ENCODE measurements at regions not wholly inside any gene's neighbourhood (a gene's known extent, or its start where the extent isn't known, plus 50 kb on each side); places are given as distances from the start of the nearest gene placed in this dataset.

DNA sequence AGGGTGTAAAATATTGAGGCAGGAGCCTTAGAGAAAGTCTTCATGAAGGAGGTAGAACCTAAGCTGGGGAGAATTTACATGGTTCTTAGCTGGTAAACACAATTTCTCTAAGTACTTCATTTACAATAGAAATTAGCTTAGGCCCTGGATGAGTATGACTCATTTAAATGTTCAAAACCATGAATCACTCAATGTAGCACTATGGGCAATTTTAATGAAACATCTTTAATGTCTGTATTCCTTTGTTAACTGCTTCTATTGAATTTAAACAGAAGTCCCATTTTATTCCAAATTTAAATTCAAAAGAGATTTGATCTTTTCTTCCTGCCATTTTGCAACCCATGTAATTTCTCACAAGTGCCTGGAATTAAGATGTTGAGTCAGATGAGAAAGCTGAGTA is 252.1 kb downstream of the RFC3 start:
- intact Hi-C loops (cut with DNase I), result no loop called here
- TF ChIP-seq POLR2A (IDR thresholded peaks at IDR 0.05), result no peak
- TF ChIP-seq, protein P1, sequence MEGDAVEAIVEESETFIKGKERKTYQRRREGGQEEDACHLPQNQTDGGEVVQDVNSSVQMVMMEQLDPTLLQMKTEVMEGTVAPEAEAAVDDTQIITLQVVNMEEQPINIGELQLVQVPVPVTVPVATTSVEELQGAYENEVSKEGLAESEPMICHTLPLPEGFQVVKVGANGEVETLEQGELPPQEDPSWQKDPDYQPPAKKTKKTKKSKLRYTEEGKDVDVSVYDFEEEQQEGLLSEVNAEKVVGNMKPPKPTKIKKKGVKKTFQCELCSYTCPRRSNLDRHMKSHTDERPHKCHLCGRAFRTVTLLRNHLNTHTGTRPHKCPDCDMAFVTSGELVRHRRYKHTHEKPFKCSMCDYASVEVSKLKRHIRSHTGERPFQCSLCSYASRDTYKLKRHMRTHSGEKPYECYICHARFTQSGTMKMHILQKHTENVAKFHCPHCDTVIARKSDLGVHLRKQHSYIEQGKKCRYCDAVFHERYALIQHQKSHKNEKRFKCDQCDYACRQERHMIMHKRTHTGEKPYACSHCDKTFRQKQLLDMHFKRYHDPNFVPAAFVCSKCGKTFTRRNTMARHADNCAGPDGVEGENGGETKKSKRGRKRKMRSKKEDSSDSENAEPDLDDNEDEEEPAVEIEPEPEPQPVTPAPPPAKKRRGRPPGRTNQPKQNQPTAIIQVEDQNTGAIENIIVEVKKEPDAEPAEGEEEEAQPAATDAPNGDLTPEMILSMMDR (IDR thresholded peaks at IDR 0.05), result no peak
- no peak for TF ChIP-seq POLR2AphosphoS5 (IDR thresholded peaks at IDR 0.05; ENCODE audit: insufficient read depth in 1 of 2, low read depth in 1 of 2)
- no peak overlapping the region for H3K4me3 ChIP-seq
- no peaks in the 10 kb centered on the region for H3K36me3 ChIP-seq
- H3K9me3 ChIP-seq, result no peaks in the 10 kb centered on the region
- H3K4me1 ChIP-seq, result no peaks in the 10 kb centered on the region
- no peak for DNase-seq (ENCODE audit: extremely low spot score in 2 of 2)
- no peaks in the 10 kb centered on the region for H3K27me3 ChIP-seq
- H3K27ac ChIP-seq, result no peak overlapping the region

DNA sequence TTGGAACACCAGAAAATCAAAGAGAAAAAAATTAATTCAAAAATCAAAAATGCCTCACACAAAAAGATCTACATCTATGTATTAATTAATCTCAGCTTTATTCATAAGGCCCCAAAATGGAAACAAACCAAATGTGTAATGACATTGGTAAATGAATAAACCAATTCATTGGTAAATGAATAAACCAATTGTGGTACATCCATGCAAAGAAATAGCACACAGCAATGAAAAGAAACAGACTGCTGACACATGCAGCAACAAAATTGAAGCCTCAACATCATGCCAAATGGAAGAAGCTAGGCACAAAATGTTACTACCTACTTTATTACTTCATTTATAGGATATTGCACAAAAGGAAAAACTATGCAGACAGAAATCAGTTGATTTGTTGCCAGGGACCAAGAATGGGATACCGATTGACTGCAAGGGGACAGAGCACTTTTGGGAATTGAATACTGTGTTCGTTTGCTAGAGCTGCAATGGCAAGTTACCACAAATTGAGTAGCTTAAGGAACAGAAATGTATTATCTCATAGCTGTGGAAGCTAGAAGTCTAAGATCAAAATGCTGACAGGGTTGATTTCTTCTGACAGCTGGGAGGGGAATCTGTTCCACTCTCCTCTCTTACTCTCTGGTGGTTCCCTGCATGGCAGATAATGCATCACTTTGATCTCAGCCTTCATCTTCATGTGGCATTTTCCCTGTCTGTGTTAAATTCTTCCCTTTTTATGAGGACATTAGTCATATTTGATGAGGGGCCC is 252.8 kb downstream of the RFC3 start:
- no peak for DNase-seq (ENCODE audit: extremely low spot score in 2 of 2)
- Histone ChIP-seq H3K27me3 (no peaks in the 10 kb centered on the region), H3K9me3 (no peaks in the 10 kb centered on the region), H3K36me3 (no peaks in the 10 kb centered on the region), H3K4me3 (no peak overlapping the region), H3K27ac (no peak overlapping the region), H3K4me1 (no peaks in the 10 kb centered on the region)
- no peak for TF ChIP-seq POLR2AphosphoS5 (IDR thresholded peaks at IDR 0.05; ENCODE audit: insufficient read depth in 1 of 2, low read depth in 1 of 2)
- TF ChIP-seq POLR2A (IDR thresholded peaks at IDR 0.05), result no peak
- TF ChIP-seq, protein P1 (IDR thresholded peaks at IDR 0.05), result no peak
- intact Hi-C loops (cut with DNase I), result no loop called here

DNA sequence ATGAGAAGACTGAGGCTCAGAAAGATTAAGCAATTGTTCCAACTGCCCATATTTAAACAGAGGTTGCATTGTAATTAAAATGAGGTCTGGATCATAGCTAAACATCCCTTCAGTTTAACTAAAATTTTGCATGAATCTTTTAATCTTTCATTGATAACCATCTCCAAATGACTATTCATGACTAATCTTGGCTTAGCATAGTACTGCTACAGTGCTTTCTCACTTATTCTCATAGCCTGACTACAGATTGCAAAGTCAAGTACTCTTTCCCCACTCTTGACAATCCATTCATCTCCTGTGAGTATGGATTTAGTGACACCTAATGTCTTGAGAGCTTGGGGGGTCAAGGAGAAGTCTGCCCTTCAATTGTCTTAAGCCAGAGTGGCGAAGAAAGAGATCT is 258.4 kb downstream of the RFC3 start:
- H3K9me3 ChIP-seq, result no peaks in the 10 kb centered on the region
- no peaks in the 10 kb centered on the region for H3K36me3 ChIP-seq
- no peak overlapping the region for H3K27ac ChIP-seq
- H3K4me1 ChIP-seq, result peaks cover 6% of the 10 kb centered on the region
- TF ChIP-seq POLR2A (IDR thresholded peaks at IDR 0.05) (no peak), POLR2AphosphoS5 (IDR thresholded peaks at IDR 0.05; ENCODE audit: insufficient read depth in 1 of 2, low read depth in 1 of 2) (no peak)
- TF ChIP-seq, protein P1 (IDR thresholded peaks at IDR 0.05), result no peak
- no peak overlapping the region for H3K4me3 ChIP-seq
- no peaks in the 10 kb centered on the region for H3K27me3 ChIP-seq
- no peak for DNase-seq (ENCODE audit: extremely low spot score in 2 of 2)
- intact Hi-C loops (cut with DNase I), result no loop called here

DNA sequence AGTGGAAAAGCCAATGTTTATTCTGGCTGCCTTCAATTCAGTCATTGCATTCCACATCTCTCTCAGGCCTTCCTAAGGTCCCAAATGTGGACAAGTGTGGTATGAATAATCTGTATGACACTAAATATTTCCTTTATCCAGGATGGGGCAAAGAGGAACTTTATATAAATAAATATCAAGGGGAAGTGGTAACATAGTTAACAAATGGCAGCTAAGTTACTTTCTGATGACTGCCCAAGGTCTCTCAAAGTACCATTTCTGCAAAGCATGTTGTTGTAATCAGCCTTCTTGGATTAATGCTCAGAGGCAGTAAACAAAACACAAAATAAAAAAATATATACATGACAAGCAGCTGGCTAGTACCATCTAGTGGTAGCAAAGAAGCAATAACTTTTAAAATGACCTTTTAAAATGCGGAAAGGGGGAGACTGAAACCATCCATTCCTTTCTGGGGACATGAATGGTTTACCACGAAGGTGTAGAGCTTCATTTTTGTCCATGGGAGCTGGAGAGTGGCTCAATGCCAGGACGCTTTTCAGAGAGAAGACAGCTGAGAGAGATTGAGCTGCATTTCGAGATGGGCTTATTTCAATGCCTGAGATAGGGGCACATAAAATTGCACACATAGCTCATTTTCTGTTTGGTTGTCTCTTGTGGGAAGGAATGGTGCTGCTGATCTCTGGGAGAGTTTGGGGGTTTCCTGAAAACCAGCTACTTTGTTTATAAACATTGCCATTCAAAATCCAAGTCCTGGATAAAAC is 259.2 kb downstream of the RFC3 start:
- Histone ChIP-seq H3K4me3 (no peak overlapping the region), H3K9me3 (no peaks in the 10 kb centered on the region), H3K4me1 (peaks cover 6% of the 10 kb centered on the region), H3K27ac (no peak overlapping the region), H3K36me3 (no peaks in the 10 kb centered on the region), H3K27me3 (no peaks in the 10 kb centered on the region)
- DNase-seq (ENCODE audit: extremely low spot score in 2 of 2), result no peak
- TF ChIP-seq POLR2AphosphoS5 (IDR thresholded peaks at IDR 0.05; ENCODE audit: insufficient read depth in 1 of 2, low read depth in 1 of 2), result no peak
- no peak for TF ChIP-seq POLR2A (IDR thresholded peaks at IDR 0.05)
- TF ChIP-seq, protein P1 (IDR thresholded peaks at IDR 0.05), result peak in 1 of 3 experiments; percentile 25
- intact Hi-C loops (cut with DNase I), result no loop called here

All from vagina (tissue), 2 donors.